Hematopoietic multipotent progenitor cell treated with erythropoietin and hydrocortisone succinate and interleukin-3 and kit ligand, for 15 days (in vitro differentiated cells): ENCODE measurements at regions not wholly inside any gene's neighbourhood (a gene's known extent, or its start where the extent isn't known, plus 50 kb on each side); places are given as distances from the start of the nearest gene placed in this dataset.

Experiments used
- DNase-seq: peaks from one replicate; pipeline ENCODE4 v3.0.0-alpha.2; 2015; ENCODE audit warnings: low spot score

GRCh38 chr7:26513948-26514347, 222.3 kb downstream of the SNX10 start:
- DNase-seq = no peak

DNA sequence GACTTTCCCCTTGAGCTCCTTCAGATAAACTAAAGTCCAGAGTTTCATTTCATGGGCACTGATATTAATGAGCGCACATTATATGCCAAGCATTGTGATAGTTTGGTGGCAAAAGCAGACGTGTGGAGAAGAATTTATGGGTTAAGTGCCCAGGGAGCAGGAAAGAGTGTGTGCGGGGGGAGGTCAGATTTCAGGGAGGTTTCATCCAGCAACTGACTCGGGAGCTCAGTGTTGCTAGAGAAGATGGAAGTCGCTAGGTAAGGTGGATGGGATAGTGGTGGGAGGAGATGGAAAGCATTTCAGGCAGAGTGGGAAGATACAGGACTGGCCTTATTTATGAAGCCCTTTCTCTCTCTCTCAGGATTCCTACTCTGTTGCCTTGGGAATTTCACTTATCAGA, 223.0 kb downstream of the SNX10 start:
- no peak for DNase-seq

DNA sequence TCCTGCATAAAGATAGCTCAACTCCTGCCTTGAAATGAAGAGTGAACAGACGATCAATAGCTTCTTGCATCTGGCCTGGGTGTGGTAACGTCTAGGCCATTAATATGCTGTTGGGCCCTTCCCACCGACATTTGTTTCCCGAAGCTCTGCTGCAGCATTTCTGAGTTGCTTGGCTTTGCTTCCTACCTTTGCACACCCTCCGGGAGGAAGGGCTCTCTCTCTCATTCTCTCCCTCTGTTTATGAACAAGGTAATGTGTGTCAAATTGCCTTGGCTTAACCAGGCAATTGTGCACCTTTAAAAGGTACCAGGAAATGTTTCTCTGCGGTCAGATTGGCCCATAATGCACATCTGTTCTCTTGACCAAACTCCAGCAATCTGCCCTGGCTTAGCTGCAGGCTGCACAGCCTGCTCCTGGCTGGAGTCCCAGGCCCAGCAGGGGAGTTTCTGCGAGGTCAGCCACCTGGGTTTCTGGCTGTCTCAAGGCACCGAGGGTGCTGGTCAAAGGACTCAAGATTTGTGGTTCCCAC, 223.7 kb downstream of the SNX10 start:
- DNase-seq = no peak

- DNase-seq = no peak
Observed at GRCh38 chr7:26520483-26520882, 228.8 kb downstream of the SNX10 start.

DNA sequence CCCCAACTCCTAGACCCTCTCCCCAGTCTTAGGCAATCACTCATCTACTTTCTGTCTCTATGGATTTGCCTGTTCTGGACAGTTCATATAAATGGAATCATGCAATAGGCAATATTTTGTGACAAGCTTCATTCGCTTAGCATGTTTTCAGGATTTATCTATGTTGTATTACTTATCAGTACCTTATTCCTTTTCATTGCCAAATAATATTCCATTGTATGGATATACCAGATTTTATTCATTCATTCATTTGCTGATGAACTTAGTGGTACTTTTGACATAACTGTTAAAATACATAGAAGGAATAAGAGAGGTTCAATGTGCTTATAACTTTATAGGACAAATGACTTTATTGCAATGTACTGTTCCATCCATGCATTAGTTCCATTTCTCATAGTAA, 231.0 kb downstream of the SNX10 start:
- DNase-seq = no peak

GRCh38 chr7:26525398-26526264, 234.0 kb downstream of the SNX10 start:
- DNase-seq = no peak

DNA sequence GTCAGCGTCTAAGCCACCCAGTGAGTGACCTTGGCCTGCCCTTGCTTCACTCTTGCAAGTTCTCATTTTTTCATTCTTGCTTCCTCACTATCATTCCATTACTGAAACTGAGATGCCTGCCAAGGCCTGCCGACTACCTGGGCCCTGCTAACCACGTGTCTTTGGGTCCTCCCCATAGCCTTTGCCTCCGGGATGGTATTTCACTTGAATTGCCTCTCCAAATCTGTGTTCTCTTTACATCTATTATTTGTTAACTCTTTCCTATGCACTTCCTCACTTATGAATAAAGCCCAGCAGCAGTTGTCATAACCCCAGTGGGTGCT, 234.6 kb downstream of the SNX10 start:
- DNase-seq = no peak

- no peak for DNase-seq
Observed at GRCh38 chr7:26531926-26532325, 240.3 kb downstream of the SNX10 start.

DNA sequence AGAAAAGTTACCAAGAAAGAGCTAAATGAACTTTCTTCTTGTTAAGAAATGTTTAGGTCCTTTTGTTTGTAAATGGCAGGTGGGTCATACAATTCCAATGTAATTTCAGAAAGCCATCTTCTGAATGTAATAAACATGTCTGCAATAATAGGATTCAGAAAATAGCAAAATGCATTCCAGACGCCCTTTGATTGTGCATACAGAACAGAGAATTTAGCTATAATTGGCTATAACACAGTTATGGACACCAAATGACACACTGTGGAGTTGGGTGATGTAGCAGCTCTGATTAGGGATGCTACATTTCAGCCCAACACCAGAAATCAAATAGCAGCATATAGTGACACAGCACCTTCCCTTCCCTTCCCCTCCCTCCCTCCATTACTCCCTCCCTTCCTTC, 240.8 kb downstream of the SNX10 start:
- DNase-seq = no peak

DNA sequence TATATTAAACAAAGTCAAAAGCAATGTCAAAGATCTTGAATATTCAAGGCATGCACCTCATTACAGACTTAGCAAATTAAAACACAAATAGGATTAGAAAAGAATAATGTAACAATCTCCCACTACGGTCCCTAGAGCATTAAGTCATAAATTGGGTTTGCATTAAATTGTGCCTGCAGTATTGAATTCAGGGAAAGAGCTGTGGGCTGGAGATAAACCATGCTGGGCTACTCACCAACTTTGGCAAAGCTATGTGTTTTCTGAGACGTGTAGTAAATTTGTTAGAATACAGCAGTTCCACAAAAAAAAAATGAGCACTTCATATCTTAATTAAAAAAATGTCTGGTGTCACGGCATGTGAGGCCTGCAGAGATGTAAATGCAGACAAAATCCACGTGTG, 241.6 kb downstream of the SNX10 start:
- DNase-seq = no peak

DNA sequence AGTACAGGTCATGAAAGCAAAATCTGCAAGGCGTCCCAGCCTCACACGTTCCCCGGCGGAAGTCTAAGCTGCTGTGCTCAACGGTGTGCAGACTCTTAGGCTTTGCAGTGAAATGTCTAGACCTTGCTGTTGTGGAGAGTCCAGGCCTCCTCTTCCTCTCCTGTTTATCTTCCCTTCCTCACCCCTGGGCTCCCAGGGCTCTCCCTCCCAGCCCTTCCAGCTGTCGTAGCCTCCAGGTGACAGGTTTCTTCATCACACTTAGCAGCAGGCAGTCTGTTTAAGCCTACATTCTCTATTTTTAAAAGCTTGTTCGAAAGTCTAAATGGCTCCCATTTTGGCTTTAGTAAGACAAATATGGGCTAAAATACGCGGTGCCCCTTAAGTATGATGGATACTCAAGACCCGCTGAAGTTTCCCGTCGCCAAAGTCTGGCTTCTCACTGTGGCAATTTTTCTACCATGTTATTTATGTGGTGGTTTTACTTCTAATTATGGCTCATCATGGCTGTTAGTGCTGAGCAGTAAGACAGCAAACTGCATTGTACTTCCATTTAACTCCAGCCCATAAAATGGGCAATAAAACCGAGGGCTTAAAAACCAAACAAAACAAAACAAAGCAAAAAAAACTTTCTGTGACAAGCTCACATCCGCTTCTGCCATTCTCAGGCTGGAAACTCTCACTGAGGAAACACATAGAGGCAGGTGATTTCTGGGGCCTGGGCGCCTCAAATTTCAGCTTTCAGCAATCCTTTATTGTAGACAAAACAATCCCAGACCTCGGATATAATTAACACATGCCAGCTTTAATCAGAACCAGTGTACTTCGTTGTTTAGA, 243.2 kb downstream of the SNX10 start:
- DNase-seq = no peak

DNA sequence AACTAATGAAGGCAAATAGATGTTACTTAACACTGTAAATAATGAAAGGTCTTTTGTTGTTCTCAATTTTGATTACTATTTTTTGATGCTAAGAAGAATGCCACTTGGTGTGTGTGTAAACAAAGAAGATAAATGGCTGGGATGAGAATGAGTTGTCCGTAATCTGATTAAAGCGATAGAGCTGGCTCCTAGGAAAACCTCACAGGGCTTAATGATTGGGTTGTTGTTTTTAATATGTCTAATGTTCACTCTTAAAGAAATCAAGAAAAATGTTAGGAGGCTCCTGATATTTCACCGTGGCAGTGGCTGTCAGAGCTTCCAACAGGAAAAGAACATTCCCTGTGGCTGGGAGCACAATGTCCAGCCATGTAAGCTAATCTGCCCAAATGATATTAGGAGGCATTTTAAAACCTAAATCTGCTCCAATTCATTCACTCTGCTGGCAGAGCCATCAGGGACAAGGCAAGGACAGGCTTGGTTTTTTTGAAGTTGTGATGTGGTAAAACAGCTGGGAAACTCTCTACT, 243.9 kb downstream of the SNX10 start:
- no peak for DNase-seq

DNA sequence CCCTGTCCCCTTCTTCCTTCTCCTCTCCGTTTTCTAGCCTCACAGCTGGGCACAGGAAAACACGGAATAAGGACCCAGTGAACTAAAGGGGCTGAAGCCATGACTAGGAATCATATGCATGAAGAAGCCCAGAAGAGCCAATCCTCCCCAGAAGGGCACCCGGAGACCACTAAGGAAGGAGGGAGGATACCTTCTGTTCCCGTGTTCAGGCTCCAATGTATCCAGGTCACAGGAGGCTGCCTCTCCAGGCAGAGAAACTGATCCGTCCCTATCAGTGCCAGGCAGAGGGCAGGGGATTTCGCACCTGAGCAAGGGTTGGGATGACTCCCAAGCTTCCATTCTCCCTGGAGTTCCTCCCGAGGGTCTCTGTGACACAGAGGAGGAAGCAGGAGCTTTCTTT, 246.6 kb downstream of the SNX10 start:
- DNase-seq = no peak

- DNase-seq = no peak
Observed at GRCh38 chr7:26538689-26539088, 247.0 kb downstream of the SNX10 start.

DNA sequence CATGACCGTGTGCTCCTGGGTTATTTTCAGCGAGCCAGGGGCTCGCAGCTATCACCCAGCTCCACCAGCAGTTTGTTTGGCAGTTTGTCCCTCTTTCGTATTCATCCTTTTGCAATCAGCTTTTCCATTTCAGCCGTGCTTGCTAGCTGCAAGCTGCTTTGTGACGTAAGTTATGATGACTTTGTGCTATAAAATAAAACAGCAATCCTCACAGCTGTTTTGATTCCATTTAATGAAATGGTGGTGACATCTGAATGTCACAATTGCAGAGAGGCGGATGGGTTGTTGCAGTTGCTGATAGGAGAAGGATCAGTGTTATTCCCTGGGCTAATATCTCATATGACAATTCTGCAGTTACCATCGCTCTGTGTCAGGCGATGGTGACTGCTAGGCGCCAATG, 251.7 kb downstream of the SNX10 start:
- no peak for DNase-seq

DNA sequence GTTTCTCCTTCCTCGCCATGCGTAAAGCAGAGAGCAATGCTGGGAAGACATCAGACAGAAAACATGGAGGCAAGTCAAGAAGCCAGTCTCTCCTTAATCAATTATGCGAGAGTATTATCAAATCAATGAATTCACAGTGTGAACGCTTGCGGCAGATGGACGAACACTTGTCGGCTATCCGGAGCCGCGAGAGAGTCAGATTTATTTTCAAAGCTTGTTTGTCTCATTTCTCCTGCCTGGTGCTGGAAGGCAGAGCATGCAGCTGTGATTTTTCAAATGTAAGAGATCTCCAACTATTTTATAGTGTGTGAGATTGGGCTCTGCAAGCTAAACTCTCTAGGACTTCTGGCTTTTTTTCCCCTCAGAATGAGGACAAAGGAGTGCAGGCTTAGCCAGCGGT, 252.3 kb downstream of the SNX10 start:
- DNase-seq = no peak

DNA sequence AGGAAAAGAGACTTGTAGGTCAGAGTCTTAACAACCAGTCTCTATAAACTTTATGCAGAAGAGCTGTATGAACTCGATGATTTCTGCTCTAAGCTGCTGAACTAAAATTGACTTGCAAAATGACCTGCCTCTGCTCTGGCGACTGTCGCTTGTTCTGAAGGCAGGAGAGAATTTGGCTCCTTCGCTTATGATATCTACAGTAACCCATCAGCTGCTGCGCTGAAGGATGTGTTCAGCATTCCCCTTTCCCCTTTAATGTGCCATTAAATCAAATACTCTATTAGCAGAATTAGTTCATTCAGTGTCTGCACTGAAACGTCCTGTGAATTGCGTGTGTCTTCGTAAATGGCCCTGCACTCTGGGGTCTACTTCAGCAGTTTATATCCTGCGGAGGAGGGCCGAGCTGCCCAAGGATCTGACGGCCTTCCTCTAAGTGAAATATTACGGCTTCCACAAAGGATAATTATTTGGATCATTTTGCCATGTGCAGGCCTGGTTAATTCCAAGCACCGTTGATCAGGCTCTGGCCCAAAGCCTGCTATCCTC, 254.9 kb downstream of the SNX10 start:
- no peak for DNase-seq

- DNase-seq = no peak
Observed at GRCh38 chr7:26547156-26547555, 255.5 kb downstream of the SNX10 start.

DNA sequence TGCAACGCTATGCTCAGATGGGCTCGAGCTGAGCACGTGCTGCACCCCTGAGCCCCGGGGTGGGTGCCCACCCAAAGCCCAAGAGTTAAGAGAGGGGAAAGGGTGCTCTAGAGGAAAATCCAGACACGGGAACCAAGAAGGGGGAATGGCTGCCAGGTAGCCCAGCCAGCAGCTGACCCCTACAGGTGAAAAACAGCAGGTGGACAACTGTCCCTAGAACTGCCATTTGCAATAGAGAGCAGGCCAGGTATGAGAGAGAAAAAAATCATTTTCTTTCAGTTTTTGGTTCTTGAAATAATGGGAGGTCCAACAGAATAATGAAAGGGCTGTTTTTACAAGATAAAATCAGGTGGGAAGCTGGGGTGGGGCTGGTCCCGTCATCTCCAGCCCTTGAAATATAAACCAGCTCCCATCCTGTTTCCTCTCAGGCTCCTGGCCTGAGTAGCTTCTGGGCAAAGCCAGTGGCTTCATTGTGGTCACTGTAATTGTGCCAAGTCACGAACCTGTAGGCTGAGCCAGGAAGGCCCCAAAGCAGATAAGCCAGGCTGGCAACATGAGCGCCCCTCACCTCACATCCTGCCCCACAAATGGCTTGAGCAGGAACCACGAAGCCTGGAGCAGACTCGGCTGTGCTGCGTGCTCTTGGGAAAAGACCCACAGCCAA, 257.8 kb downstream of the SNX10 start:
- no peak for DNase-seq

DNA sequence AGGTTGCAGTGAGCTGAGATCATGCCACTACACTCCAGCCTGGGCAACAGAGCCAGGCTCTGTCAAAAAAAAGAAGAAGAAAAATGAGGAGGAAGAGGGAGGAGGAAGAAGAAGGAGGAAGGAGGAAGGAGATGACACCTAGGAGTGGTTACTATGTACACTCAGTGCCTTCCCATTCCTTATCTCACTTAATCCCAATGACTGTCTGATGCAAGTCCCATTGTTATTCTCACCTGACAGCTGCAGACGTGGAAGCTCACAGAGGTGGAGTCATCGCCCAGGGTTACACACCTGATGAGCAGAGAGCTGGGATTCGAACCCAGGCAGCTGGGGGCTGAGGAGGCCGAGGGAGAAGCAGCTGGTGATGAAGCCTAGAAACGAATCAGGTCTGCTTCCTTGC, 258.8 kb downstream of the SNX10 start:
- no peak for DNase-seq

DNA sequence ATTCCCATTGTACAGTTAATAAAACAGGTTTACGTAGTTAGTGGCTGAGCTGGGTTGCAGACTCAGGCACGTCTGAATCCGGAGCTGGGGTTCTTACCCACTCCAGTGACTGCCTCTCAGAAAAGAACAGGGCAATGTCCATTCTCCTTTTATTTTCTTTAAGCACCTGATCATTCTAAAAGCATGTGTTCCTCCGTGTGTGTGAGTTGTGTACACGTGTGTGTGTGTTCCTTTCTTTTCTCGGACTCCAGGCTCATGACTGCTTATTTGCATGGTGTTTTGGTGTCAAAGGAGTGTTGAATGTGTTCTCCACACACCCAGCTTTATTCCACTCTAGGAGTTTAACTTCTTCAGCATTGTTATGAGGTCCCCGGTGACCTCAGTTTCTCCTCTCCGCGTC, 260.1 kb downstream of the SNX10 start:
- no peak for DNase-seq

- DNase-seq = no peak
Observed at GRCh38 chr7:26553128-26553527, 261.5 kb downstream of the SNX10 start.
